HEK293 (cell line): ENCODE measurements at regions not wholly inside any gene's neighbourhood (a gene's known extent, or its start where the extent isn't known, plus 50 kb on each side); places are given as distances from the start of the nearest gene placed in this dataset.

Source experiments
- ZFP69B ChIP-seq: fragments of 450-650 bp; formaldehyde crosslinking; IDR thresholded peaks from 2 replicates; pipeline ENCODE4 v1.5.1; 2016; ENCODE audit warnings: missing biosample characterization, missing genetic modification characterization
- ZNF274 ChIP-seq, 2 experiments: fragments of 200-500 bp in 1 of 2; fragments of 450-650 bp in 1 of 2; sonication (Bioruptor generic) in 1 of 2; formaldehyde crosslinking in 1 of 2; IDR thresholded peaks; 2 replicates each; pipeline versions ENCODE4 v1.5.1 to v1.6.1; 2014 to 2016; ENCODE audit warnings: borderline replicate concordance in 1 of 2, inconsistent platforms in 1 of 2, low read length in 1 of 2, missing biosample characterization in 1 of 2, missing genetic modification characterization in 1 of 2
- TF ChIP-seq, protein P1 (sequence below): fragments of 450-650 bp; formaldehyde crosslinking; IDR thresholded peaks from 2 replicates; pipeline ENCODE4 v1.5.1; 2016; ENCODE audit warnings: missing biosample characterization, missing genetic modification characterization

DNA sequence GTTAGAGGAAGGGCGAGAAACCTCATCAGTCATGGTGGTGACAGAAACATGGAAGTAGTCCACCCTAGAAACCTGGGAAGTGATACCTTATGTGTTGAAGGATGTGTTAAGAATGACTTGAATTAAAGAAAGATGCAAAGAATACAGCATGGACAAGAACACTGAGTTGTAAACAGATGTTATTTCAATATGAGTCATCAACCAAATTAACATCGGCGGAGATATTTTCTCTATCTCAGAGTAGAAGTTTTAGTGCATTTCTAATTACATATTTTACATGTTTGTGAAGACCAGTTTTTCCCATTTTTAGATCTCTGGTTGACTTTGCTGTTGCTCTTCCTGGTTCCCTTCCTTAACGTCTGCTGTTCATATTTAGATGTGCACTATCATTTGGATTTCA lies 268.8 kb upstream of the TBL1XR1 start:
- TF ChIP-seq ZFP69B (no peak), ZNF274 (IDR thresholded peaks at IDR 0.05; ENCODE audit: low read length) (no peak), ZNF274 (tag by site-specific recombination; IDR thresholded peaks at IDR 0.05; ENCODE audit: borderline replicate concordance) (no peak)
- TF ChIP-seq, protein P1, sequence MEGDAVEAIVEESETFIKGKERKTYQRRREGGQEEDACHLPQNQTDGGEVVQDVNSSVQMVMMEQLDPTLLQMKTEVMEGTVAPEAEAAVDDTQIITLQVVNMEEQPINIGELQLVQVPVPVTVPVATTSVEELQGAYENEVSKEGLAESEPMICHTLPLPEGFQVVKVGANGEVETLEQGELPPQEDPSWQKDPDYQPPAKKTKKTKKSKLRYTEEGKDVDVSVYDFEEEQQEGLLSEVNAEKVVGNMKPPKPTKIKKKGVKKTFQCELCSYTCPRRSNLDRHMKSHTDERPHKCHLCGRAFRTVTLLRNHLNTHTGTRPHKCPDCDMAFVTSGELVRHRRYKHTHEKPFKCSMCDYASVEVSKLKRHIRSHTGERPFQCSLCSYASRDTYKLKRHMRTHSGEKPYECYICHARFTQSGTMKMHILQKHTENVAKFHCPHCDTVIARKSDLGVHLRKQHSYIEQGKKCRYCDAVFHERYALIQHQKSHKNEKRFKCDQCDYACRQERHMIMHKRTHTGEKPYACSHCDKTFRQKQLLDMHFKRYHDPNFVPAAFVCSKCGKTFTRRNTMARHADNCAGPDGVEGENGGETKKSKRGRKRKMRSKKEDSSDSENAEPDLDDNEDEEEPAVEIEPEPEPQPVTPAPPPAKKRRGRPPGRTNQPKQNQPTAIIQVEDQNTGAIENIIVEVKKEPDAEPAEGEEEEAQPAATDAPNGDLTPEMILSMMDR (tag by site-specific recombination), result no peak
